WERI-Rb-1 (cell line): ENCODE measurements at regions not wholly inside any gene's neighbourhood (a gene's known extent, or its start where the extent isn't known, plus 50 kb on each side); places are given as distances from the start of the nearest gene placed in this dataset.

Experiments used
- DNase-seq: peaks from one replicate; pipeline ENCODE4 v3.0.0-alpha.2; 2020
- H3K27ac ChIP-seq: fragments of 250-450 bp; sonication (Bioruptor Pico); 2 replicates; pipeline ENCODE4 v1.5.1; 2020; ENCODE audit warnings: mild to moderate bottlenecking, moderate library complexity
- H3K27me3 ChIP-seq: fragments of 250-450 bp; sonication (Bioruptor Pico); 2 replicates; pipeline ENCODE4 v1.5.1; 2021; ENCODE audit warnings: mild to moderate bottlenecking, low read depth, moderate library complexity; ENCODE audit not compliant: insufficient read depth, severe bottlenecking
- H3K36me3 ChIP-seq: fragments of 250-450 bp; sonication (Bioruptor Pico); 2 replicates; pipeline ENCODE4 v1.5.1; 2020; ENCODE audit warnings: mild to moderate bottlenecking, moderate library complexity
- H3K4me3 ChIP-seq: 2 replicates; pipeline ENCODE4 v1.5.1; 2011; ENCODE audit warnings: low read depth, mild to moderate bottlenecking, control low read depth, low read length
- H3K9me3 ChIP-seq: fragments of 250-450 bp; sonication (Bioruptor Pico); 2 replicates; pipeline ENCODE4 v1.5.1; 2021; ENCODE audit warnings: mild to moderate bottlenecking, moderate library complexity; ENCODE audit not compliant: severe bottlenecking
- CTCF ChIP-seq: IDR thresholded peaks from 2 replicates; pipeline ENCODE4 v1.5.1; 2011; ENCODE audit warnings: low read depth, mild to moderate bottlenecking, control low read depth, inconsistent platforms, low read length

GRCh38 chr3:177478170-177478867 is 281.0 kb upstream of the TBL1XR1 start:
- no peak for DNase-seq
- Histone ChIP-seq H3K36me3 (no peaks in the 10 kb centered on the region), H3K27me3 (no peaks in the 10 kb centered on the region), H3K9me3 (no peaks in the 10 kb centered on the region), H3K4me3 (no peak overlapping the region), H3K27ac (no peak overlapping the region)
- TF ChIP-seq CTCF = no peak

GRCh38 chr3:177479630-177480029 is 282.3 kb upstream of the TBL1XR1 start:
- H3K27ac ChIP-seq = no peak overlapping the region
- DNase-seq = no peak

GRCh38 chr3:177481329-177481728 is 284.0 kb upstream of the TBL1XR1 start:
- no peak overlapping the region for H3K27ac ChIP-seq

More at GRCh38 chr3:177479630-177480029, 282.3 kb upstream of the TBL1XR1 start:
- H3K36me3 ChIP-seq = no peaks in the 10 kb centered on the region
- no peak for TF ChIP-seq CTCF
- H3K27me3 ChIP-seq = no peaks in the 10 kb centered on the region
- H3K4me3 ChIP-seq = no peak overlapping the region
- H3K9me3 ChIP-seq = no peaks in the 10 kb centered on the region

GRCh38 chr3:177482048-177482691 is 284.9 kb upstream of the TBL1XR1 start:
- no peak overlapping the region for H3K27ac ChIP-seq
- no peak for TF ChIP-seq CTCF
- no peak overlapping the region for H3K4me3 ChIP-seq
- no peaks in the 10 kb centered on the region for H3K36me3 ChIP-seq
- no peak for DNase-seq
- no peaks in the 10 kb centered on the region for H3K27me3 ChIP-seq
- H3K9me3 ChIP-seq = peaks cover 2% of the 10 kb centered on the region

More at GRCh38 chr3:177481329-177481728, 284.0 kb upstream of the TBL1XR1 start:
- no peak for TF ChIP-seq CTCF
- H3K36me3 ChIP-seq = no peaks in the 10 kb centered on the region
- no peak for DNase-seq
- H3K9me3 ChIP-seq = peaks cover 2% of the 10 kb centered on the region
- no peak overlapping the region for H3K4me3 ChIP-seq
- H3K27me3 ChIP-seq = no peaks in the 10 kb centered on the region

- Histone ChIP-seq H3K36me3 (no peaks in the 10 kb centered on the region), H3K9me3 (peaks cover 2% of the 10 kb centered on the region), H3K27ac (no peak overlapping the region), H3K27me3 (no peaks in the 10 kb centered on the region), H3K4me3 (no peak overlapping the region)
- TF ChIP-seq CTCF = peak; percentile 61
- peak; percentile 35 for DNase-seq
These were observed 286.1 kb upstream of the TBL1XR1 start for GRCh38 chr3:177483182-177483967.
